ENCODE measurements at regions not wholly inside any gene's neighbourhood (a gene's known extent, or its start where the extent isn't known, plus 50 kb on each side); places are given as distances from the start of the nearest gene placed in this dataset.

GRCh38 chr2:172168917-172169346, 66.2 kb upstream of the DLX2 start:
- no peaks in the 10 kb centered on the region for H3K36me3 ChIP-seq (ENCODE audit: control insufficient read depth, insufficient read depth, low read length)
- TF ChIP-seq EZH2 (IDR thresholded peaks at IDR 0.05; ENCODE audit: low read length, missing control alignments) (no peak), CTCF (conservative IDR thresholded peaks at IDR 0.05 in 1 of 2, IDR thresholded peaks at IDR 0.05 in 1 of 2; ENCODE audit: low read depth in 1 of 2, low read length in 2 of 2) (no peak)
- no peaks in the 10 kb centered on the region for H4K20me1 ChIP-seq (ENCODE audit: control insufficient read depth, extremely low read depth, insufficient read depth, low read length)
- H2AFZ ChIP-seq (ENCODE audit: low read length), result no peak overlapping the region
- H3K79me2 ChIP-seq (ENCODE audit: control insufficient read depth, insufficient read depth, low read length), result no peaks in the 10 kb centered on the region
- H3K4me2 ChIP-seq (ENCODE audit: extremely low read depth, insufficient read depth, low read length), result no peak overlapping the region
- no peak overlapping the region for H3K4me3 ChIP-seq (replicated peaks in 1 of 4; ENCODE audit: control extremely low read depth in 1 of 4, insufficient read depth in 1 of 4, low read depth in 3 of 4, low read length in 4 of 4)
- DNase-seq (ENCODE audit: low read depth in 2 of 2), result peak; percentile 29 to 60
- no peak overlapping the region for H3K9ac ChIP-seq (ENCODE audit: insufficient read depth, low read length)
- no peaks in the 10 kb centered on the region for H3K4me1 ChIP-seq (ENCODE audit: control insufficient read depth, extremely low read depth, insufficient read depth, low read length)
- no peaks in the 10 kb centered on the region for H3K9me3 ChIP-seq (ENCODE audit: control insufficient read depth, insufficient read depth, low read depth, low read length)
- no peaks in the 10 kb centered on the region for H3K27me3 ChIP-seq (ENCODE audit: control insufficient read depth, insufficient read depth, low read length)
- H3K27ac ChIP-seq (ENCODE audit: insufficient read depth, low read length), result no peak overlapping the region

- DNase-seq (ENCODE audit: low read depth in 2 of 2), result no peak
- Histone ChIP-seq H3K4me3 (replicated peaks in 1 of 4; ENCODE audit: control extremely low read depth in 1 of 4, insufficient read depth in 1 of 4, low read depth in 3 of 4, low read length in 4 of 4) (no peak overlapping the region), H3K36me3 (ENCODE audit: control insufficient read depth, insufficient read depth, low read length) (no peaks in the 10 kb centered on the region), H3K79me2 (ENCODE audit: control insufficient read depth, insufficient read depth, low read length) (no peaks in the 10 kb centered on the region), H3K4me1 (ENCODE audit: control insufficient read depth, extremely low read depth, insufficient read depth, low read length) (no peaks in the 10 kb centered on the region), H3K9ac (ENCODE audit: insufficient read depth, low read length) (no peak overlapping the region), H3K4me2 (ENCODE audit: extremely low read depth, insufficient read depth, low read length) (no peak overlapping the region), H3K27ac (ENCODE audit: insufficient read depth, low read length) (no peak overlapping the region), H2AFZ (ENCODE audit: low read length) (no peak overlapping the region), H3K27me3 (ENCODE audit: control insufficient read depth, insufficient read depth, low read length) (no peaks in the 10 kb centered on the region), H4K20me1 (ENCODE audit: control insufficient read depth, extremely low read depth, insufficient read depth, low read length) (no peaks in the 10 kb centered on the region), H3K9me3 (ENCODE audit: control insufficient read depth, insufficient read depth, low read depth, low read length) (no peaks in the 10 kb centered on the region)
- TF ChIP-seq CTCF (conservative IDR thresholded peaks at IDR 0.05 in 1 of 2, IDR thresholded peaks at IDR 0.05 in 1 of 2; ENCODE audit: low read depth in 1 of 2, low read length in 2 of 2) (no peak), EZH2 (IDR thresholded peaks at IDR 0.05; ENCODE audit: low read length, missing control alignments) (no peak)
Measured at GRCh38 chr2:172169611-172170010, 66.9 kb upstream of the DLX2 start.

- Histone ChIP-seq H3K9ac (ENCODE audit: insufficient read depth, low read length) (peak overlapping the region; percentile 45), H3K4me2 (ENCODE audit: extremely low read depth, insufficient read depth, low read length) (peak overlapping the region; percentile 87), H3K36me3 (ENCODE audit: control insufficient read depth, insufficient read depth, low read length) (no peaks in the 10 kb centered on the region), H2AFZ (ENCODE audit: low read length) (peak overlapping the region; percentile 87), H4K20me1 (ENCODE audit: control insufficient read depth, extremely low read depth, insufficient read depth, low read length) (no peaks in the 10 kb centered on the region), H3K9me3 (ENCODE audit: control insufficient read depth, insufficient read depth, low read depth, low read length) (no peaks in the 10 kb centered on the region), H3K79me2 (ENCODE audit: control insufficient read depth, insufficient read depth, low read length) (no peaks in the 10 kb centered on the region), H3K4me3 (replicated peaks in 1 of 4; ENCODE audit: control extremely low read depth in 1 of 4, insufficient read depth in 1 of 4, low read depth in 3 of 4, low read length in 4 of 4) (peak overlapping the region; percentile 63 to 73 (median 68)), H3K4me1 (ENCODE audit: control insufficient read depth, extremely low read depth, insufficient read depth, low read length) (no peaks in the 10 kb centered on the region), H3K27ac (ENCODE audit: insufficient read depth, low read length) (no peak overlapping the region), H3K27me3 (ENCODE audit: control insufficient read depth, insufficient read depth, low read length) (no peaks in the 10 kb centered on the region)
- peak; percentile 44 to 52 for DNase-seq (ENCODE audit: low read depth in 2 of 2)
- TF ChIP-seq CTCF (conservative IDR thresholded peaks at IDR 0.05 in 1 of 2, IDR thresholded peaks at IDR 0.05 in 1 of 2; ENCODE audit: low read depth in 1 of 2, low read length in 2 of 2), result peak; percentile 57 to 64
- no peak for TF ChIP-seq EZH2 (IDR thresholded peaks at IDR 0.05; ENCODE audit: low read length, missing control alignments)
Measured at GRCh38 chr2:172172513-172173173, 69.9 kb upstream of the DLX2 start.
